ENCODE measurements at regions not wholly inside any gene's neighbourhood (a gene's known extent, or its start where the extent isn't known, plus 50 kb on each side); places are given as distances from the start of the nearest gene placed in this dataset.
"Not testable (repeated sequence)": the region's sequence is repeated elsewhere in the genome, so short reads cannot be mapped to it uniquely, and the experiment has no call there.

GRCh38 chr3:148534089-148534988, 163.4 kb upstream of the AGTR1 start:
- ATAC-seq: peak; percentile 69
- DNase-seq (ENCODE audit: low spot score): no peak

GRCh38 chr3:148535001-148535400, 162.7 kb upstream of the AGTR1 start:
- DNase-seq (ENCODE audit: low spot score): no peak
- no peak for ATAC-seq

- no peak for DNase-seq (ENCODE audit: low spot score)
- ATAC-seq: no peak
Observed at GRCh38 chr3:148540266-148540665, 157.4 kb upstream of the AGTR1 start.

GRCh38 chr3:148540851-148541250, 156.9 kb upstream of the AGTR1 start:
- DNase-seq (ENCODE audit: low spot score) (no peak), ATAC-seq (no peak)

GRCh38 chr3:148546959-148547358, 150.7 kb upstream of the AGTR1 start:
- ATAC-seq: no peak
- no peak for DNase-seq (ENCODE audit: low spot score)

- no peak for ATAC-seq
- no peak for DNase-seq (ENCODE audit: low spot score)
Observed at GRCh38 chr3:148551767-148552260, 145.9 kb upstream of the AGTR1 start.

- DNase-seq (ENCODE audit: low spot score) (no peak), ATAC-seq (peak; percentile 39)
Observed at GRCh38 chr3:148554367-148554766, 143.3 kb upstream of the AGTR1 start.

GRCh38 chr3:148556664-148557063, 141.0 kb upstream of the AGTR1 start:
- DNase-seq (ENCODE audit: low spot score) (no peak), ATAC-seq (no peak)

GRCh38 chr3:148577579-148577978, 120.1 kb upstream of the AGTR1 start:
- not testable (repeated sequence) for ATAC-seq; DNase-seq (ENCODE audit: low spot score)

GRCh38 chr3:148582126-148582525, 115.6 kb upstream of the AGTR1 start:
- ATAC-seq (peak; percentile 94), DNase-seq (ENCODE audit: low spot score) (no peak)

- no peak for ATAC-seq
- no peak for DNase-seq (ENCODE audit: low spot score)
Observed at GRCh38 chr3:148583793-148584192, 113.9 kb upstream of the AGTR1 start.

GRCh38 chr3:148584438-148584837, 113.3 kb upstream of the AGTR1 start:
- no peak for DNase-seq (ENCODE audit: low spot score)
- ATAC-seq: no peak

- ATAC-seq (peak; percentile 65), DNase-seq (ENCODE audit: low spot score) (no peak)
Observed at GRCh38 chr3:148585671-148586379, 111.9 kb upstream of the AGTR1 start.

- DNase-seq (ENCODE audit: low spot score) (no peak), ATAC-seq (no peak)
Observed at GRCh38 chr3:148588291-148588690, 109.4 kb upstream of the AGTR1 start.

GRCh38 chr3:148591525-148591924, 106.2 kb upstream of the AGTR1 start:
- no peak for ATAC-seq
- DNase-seq (ENCODE audit: low spot score): no peak

GRCh38 chr3:148598619-148599018, 99.1 kb upstream of the AGTR1 start:
- DNase-seq (ENCODE audit: low spot score) (no peak), ATAC-seq (no peak)

GRCh38 chr3:148599481-148599880, 98.2 kb upstream of the AGTR1 start:
- ATAC-seq (no peak), DNase-seq (ENCODE audit: low spot score) (no peak)

GRCh38 chr3:148600440-148600839, 97.3 kb upstream of the AGTR1 start:
- DNase-seq (ENCODE audit: low spot score) (no peak), ATAC-seq (peak; percentile 29)

GRCh38 chr3:148600902-148601765, 96.6 kb upstream of the AGTR1 start:
- ATAC-seq (peak; percentile 72), DNase-seq (ENCODE audit: low spot score) (peak; percentile 66)

GRCh38 chr3:148601766-148602685, 95.7 kb upstream of the AGTR1 start:
- ATAC-seq: peak; percentile 88
- DNase-seq (ENCODE audit: low spot score): no peak
